ENCODE measurements at regions not wholly inside any gene's neighbourhood (a gene's known extent, or its start where the extent isn't known, plus 50 kb on each side); places are given as distances from the start of the nearest gene placed in this dataset.
"Not testable (repeated sequence)": the region's sequence is repeated elsewhere in the genome, so short reads cannot be mapped to it uniquely, and the experiment has no call there.

DNA sequence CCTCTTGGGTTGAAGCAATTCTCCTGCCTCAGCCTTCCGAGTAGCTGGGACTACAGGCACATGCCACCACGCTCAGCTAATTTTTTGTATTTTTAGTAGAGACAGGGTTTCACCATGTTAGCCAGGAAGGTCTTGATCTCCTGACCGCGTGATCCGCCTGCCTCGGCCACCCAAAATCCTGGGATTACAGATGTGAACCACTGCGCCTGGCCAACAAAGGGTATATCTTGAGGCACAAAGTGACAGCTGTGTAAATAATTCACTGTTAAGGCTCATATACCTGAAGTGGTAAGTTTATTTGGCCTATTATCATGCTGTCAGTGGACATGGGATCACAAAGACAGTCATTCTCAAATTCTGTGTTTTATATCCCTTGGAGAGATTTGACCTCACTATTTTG is 688.5 kb upstream of the PCDH20 start:
- not testable (repeated sequence) for TF ChIP-seq EZH2 (IDR thresholded peaks at IDR 0.05); POLR2AphosphoS5 (IDR thresholded peaks at IDR 0.05; ENCODE audit: borderline replicate concordance, low read depth, low read length); FOXP2 (optimal IDR thresholded peaks at IDR 0.05; ENCODE audit: control extremely low read depth, extremely low read length, insufficient read depth)
